ENCODE measurements at regions not wholly inside any gene's neighbourhood (a gene's known extent, or its start where the extent isn't known, plus 50 kb on each side); places are given as distances from the start of the nearest gene placed in this dataset.

DNA sequence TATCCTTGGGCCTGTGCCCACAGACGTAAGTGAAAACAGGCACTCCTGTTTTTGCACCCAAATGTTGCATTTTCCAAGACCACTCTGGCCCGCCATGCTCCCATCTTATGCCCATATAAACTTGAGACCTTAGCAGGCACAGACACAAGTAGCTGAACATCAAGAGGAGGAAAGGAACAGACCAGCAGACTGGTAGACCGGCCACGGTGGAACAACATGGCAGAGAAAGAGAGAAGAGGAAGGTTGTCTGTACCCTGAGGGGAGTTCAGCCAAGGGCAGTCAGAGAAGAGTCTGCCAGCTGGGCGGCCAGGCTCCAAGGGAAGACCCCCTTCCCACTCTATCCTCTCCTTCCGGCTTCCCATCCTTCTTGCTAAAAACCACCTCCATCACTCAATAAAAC is 85.3 kb downstream of the GPR37 start:
- no peak overlapping the region for H3K27ac ChIP-seq
- TF ChIP-seq, protein P1, sequence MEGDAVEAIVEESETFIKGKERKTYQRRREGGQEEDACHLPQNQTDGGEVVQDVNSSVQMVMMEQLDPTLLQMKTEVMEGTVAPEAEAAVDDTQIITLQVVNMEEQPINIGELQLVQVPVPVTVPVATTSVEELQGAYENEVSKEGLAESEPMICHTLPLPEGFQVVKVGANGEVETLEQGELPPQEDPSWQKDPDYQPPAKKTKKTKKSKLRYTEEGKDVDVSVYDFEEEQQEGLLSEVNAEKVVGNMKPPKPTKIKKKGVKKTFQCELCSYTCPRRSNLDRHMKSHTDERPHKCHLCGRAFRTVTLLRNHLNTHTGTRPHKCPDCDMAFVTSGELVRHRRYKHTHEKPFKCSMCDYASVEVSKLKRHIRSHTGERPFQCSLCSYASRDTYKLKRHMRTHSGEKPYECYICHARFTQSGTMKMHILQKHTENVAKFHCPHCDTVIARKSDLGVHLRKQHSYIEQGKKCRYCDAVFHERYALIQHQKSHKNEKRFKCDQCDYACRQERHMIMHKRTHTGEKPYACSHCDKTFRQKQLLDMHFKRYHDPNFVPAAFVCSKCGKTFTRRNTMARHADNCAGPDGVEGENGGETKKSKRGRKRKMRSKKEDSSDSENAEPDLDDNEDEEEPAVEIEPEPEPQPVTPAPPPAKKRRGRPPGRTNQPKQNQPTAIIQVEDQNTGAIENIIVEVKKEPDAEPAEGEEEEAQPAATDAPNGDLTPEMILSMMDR (conservative IDR thresholded peaks at IDR 0.05), result no peak

DNA sequence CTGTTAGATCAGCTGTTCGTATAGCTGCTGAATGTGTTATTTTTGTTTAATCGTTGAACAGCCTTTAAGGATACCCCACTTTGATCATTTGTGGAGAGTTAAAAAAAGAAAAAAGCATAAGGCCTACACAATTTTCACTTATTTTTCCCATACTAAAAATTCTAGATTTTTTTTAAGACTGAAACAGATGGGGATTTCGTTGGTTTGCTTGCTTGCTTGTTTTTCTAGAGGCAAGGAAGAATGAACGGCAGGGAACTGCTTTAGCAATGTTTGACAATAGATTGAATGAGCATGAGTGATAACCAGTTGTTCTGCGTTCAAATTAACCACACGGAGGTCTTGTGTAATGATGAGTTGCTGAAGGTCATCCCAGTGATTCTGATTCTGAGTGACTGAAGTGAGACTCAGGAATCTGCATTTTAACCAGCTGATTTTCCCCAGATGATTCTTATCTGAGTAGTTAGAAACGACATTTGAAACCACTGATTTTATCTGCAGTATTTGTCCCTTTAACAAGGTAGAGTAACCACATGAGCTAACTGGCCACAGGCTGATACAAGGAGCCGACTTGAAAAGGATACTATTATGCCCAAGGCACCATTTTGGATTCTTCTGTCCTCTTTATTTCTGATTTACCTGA is 85.9 kb downstream of the GPR37 start:
- H3K27ac ChIP-seq, result no peak overlapping the region
- TF ChIP-seq, protein P1 (conservative IDR thresholded peaks at IDR 0.05), result no peak

DNA sequence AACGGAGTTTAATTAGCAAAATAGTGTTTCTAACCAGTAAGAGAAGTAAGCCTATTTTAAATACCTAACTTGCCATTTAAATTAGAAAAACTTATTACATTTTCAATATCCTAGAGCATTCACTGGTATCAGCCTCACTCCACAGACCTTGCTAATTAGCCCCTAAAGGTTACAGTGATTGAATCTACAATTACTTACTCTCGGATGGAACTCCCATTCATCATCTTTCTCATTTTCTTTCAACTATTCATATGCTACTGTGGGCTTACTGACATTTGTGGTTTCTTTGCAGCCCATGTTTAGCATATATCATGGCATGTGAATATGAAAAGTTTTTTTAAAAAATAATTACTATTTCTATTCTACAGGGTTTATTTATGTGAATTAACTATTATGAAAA is 86.4 kb downstream of the GPR37 start:
- H3K27ac ChIP-seq, result no peak overlapping the region
- TF ChIP-seq, protein P1 (conservative IDR thresholded peaks at IDR 0.05), result no peak

DNA sequence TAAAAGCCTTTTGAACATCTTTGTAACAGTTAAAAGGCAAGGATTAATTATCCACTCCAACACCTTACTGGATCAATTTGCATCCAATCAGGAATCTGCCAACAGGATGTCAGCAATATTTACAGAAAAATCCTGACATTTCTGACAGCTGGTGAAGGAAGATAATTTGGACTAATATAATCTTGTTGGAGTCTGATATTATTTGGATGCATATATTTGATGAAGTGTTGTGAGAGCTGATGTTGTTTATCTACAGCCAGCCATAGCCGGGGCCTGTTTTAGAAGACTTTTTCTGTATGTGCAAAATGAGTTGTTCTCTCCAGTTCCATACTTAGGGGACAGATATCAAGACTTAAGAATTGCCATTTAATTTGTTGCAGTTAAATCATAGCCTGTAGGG is 91.1 kb downstream of the GPR37 start:
- H3K27ac ChIP-seq, result no peak overlapping the region
- TF ChIP-seq, protein P1 (conservative IDR thresholded peaks at IDR 0.05), result no peak

DNA sequence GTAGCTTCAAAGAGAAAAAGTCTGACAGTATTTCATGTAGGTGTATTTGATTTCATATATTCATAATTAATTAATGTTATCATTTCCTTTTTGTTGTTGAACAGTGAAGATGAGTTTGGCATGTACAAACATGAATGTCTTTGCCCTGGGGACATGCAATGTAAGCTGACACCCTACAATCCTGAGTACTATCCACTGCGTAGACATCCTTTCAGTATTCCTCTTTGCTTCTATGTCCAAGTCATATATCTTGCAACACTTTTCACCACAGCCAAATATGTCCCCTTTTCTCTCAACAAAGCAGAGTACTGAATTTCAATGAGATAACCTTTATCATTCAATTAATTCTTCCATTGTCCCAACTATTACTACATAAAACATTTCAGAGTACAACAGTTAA is 93.6 kb downstream of the GPR37 start:
- no peak overlapping the region for H3K27ac ChIP-seq
- TF ChIP-seq, protein P1 (conservative IDR thresholded peaks at IDR 0.05), result no peak

DNA sequence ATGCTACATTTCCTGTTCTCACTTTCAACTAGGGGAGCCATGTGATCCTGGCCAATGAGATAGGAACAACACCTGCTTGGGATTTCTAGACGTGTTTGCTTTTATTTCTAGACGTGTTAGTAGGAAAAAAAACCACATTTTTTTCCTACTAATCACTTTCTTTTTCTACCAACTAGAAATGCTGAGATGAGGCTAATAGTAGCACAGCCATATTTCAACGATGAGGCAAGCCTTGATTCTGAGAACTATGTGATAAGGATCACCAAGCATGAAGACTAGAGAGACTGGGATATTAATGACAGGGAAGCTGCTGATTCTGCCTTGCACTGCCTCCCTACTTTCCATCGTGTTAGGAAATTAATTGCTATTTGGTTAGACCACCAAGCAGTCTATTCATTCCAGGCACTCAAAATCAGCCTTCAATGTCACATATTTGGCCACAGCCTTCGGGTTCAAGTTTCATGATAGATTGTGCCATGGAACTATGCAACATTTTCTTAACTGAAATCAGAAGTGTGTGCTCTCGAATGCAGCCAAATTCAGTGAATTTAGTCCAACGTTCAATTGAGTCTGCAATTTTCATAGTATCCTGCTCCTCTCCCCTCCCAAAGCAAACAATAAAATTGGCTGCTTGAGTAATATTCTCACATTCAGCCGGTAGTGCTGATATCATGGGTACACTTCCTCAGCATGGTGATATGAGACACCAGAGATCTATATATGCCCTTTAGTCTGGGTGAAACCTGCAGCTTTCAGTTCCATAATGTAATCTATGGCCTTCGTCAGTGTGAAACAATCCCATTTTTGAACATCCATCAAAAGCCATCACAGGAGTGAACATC is 98.1 kb downstream of the GPR37 start:
- no peak overlapping the region for H3K27ac ChIP-seq
- TF ChIP-seq, protein P1 (conservative IDR thresholded peaks at IDR 0.05), result no peak

DNA sequence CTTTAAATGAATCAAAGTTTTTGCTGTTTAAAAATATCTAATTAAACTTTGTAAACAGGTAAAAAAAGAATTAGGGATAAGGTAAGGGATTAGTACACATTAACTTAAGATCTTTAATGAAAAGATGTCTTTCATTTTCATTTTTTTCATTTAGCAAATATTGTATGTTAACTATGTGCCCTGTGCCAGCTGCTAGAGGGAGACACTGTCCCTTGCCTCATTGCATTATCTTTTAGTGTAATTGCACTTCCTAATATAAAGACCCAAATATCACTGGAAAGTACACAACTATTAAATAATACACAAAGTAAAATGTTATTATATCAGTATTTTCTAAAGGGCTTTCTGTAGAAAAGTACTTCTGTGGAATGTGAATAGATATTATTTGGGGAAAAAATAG is 102.7 kb downstream of the GPR37 start:
- TF ChIP-seq, protein P1 (conservative IDR thresholded peaks at IDR 0.05), result peak; percentile 57
- H3K27ac ChIP-seq, result no peak overlapping the region
